MM.1S (cell line): ENCODE measurements at regions not wholly inside any gene's neighbourhood (a gene's known extent, or its start where the extent isn't known, plus 50 kb on each side); places are given as distances from the start of the nearest gene placed in this dataset.

ENCODE experiments used
- DNase-seq: peaks from one replicate; pipeline ENCODE4 v3.0.0-alpha.2; 2015
- H2AFZ ChIP-seq: fragments of 300-600 bp; sonication (generic); 2 replicates; pipeline ENCODE4 v1.6.0; 2016; ENCODE audit warnings: antibody characterized with exemption, low read length
- H3F3A ChIP-seq: fragments of 300-600 bp; sonication (generic); 2 replicates; pipeline ENCODE4 v1.6.1; 2016; ENCODE audit warnings: mild to moderate bottlenecking, antibody characterized with exemption, low read length, moderate library complexity, mixed read lengths; ENCODE audit not compliant: insufficient read depth
- H3K27ac ChIP-seq: fragments of 300-600 bp; sonication (generic); 2 replicates; pipeline ENCODE4 v1.5.1; 2016; ENCODE audit warnings: mild to moderate bottlenecking, low read length
- H3K27me3 ChIP-seq: fragments of 300-600 bp; sonication (generic); replicated peaks from 2 replicates; pipeline ENCODE4 v1.6.0; 2016; ENCODE audit warnings: low read length; ENCODE audit not compliant: insufficient read depth
- H3K36me3 ChIP-seq: fragments of 300-600 bp; sonication (generic); replicated peaks from 2 replicates; pipeline ENCODE4 v1.6.1; 2016; ENCODE audit warnings: mild to moderate bottlenecking, low read length, mixed read lengths; ENCODE audit not compliant: insufficient read depth
- H3K4me1 ChIP-seq: fragments of 300-600 bp; sonication (generic); 2 replicates; pipeline ENCODE4 v1.6.1; 2016; ENCODE audit warnings: low read length, mixed read lengths
- H3K4me2 ChIP-seq: fragments of 300-600 bp; sonication (generic); 2 replicates; pipeline ENCODE4 v1.6.0; 2016; ENCODE audit warnings: low read depth, low read length
- H3K4me3 ChIP-seq: fragments of 300-600 bp; sonication (generic); 2 replicates; pipeline ENCODE4 v1.5.1; 2016; ENCODE audit warnings: low read length, mixed read lengths
- H3K79me2 ChIP-seq: fragments of 300-600 bp; sonication (generic); 2 replicates; pipeline ENCODE4 v1.6.1; 2016; ENCODE audit warnings: mixed run types, low read length, mixed read lengths
- H3K9ac ChIP-seq: fragments of 300-600 bp; sonication (generic); 2 replicates; pipeline ENCODE4 v1.6.1; 2016; ENCODE audit warnings: low read length, mixed read lengths
- H3K9me2 ChIP-seq: fragments of 300-600 bp; sonication (generic); replicated peaks from 2 replicates; pipeline ENCODE4 v1.6.1; 2016; ENCODE audit warnings: mild to moderate bottlenecking, low read length, mixed read lengths; ENCODE audit not compliant: insufficient read depth
- H3K9me3 ChIP-seq: fragments of 300-600 bp; sonication (generic); replicated peaks from 2 replicates; pipeline ENCODE4 v1.6.1; 2016; ENCODE audit warnings: mild to moderate bottlenecking, low read length, mixed read lengths; ENCODE audit not compliant: insufficient read depth
- H4K20me1 ChIP-seq: fragments of 300-600 bp; sonication (generic); 2 replicates; pipeline ENCODE4 v1.6.1; 2016; ENCODE audit warnings: mild to moderate bottlenecking, low read length, moderate library complexity, mixed read lengths; ENCODE audit not compliant: insufficient read depth
- CTCF ChIP-seq: fragments of 300-600 bp; sonication (generic); IDR thresholded peaks from 2 replicates; pipeline ENCODE4 v1.5.1; 2016; ENCODE audit warnings: antibody characterized with exemption, low read length, mixed read lengths
- EZH2 ChIP-seq: fragments of 300-600 bp; sonication (generic); optimal IDR thresholded peaks from 2 replicates; pipeline ENCODE3; 2017; ENCODE audit warnings: low read depth, mild to moderate bottlenecking, antibody characterized with exemption, low read length, mixed read lengths
- EZH2phosphoT487 ChIP-seq: fragments of 300-600 bp; sonication (generic); IDR thresholded peaks from 2 replicates; pipeline ENCODE4 v1.6.1; 2018; ENCODE audit warnings: antibody characterized with exemption, low read length

- H3K79me2 ChIP-seq, result no peaks in the 10 kb centered on the region
These were observed 356.2 kb downstream of the RASEF start for GRCh38 chr9:82706786-82707185.

GRCh38 chr9:82716821-82717220, 346.1 kb downstream of the RASEF start:
- H3F3A ChIP-seq, result no peaks in the 10 kb centered on the region
- no peak overlapping the region for H3K4me2 ChIP-seq

More at GRCh38 chr9:82706786-82707185, 356.2 kb downstream of the RASEF start:
- no peaks in the 10 kb centered on the region for H4K20me1 ChIP-seq
- TF ChIP-seq EZH2phosphoT487, result no peak
- no peak for TF ChIP-seq CTCF
- TF ChIP-seq EZH2, result no peak
- no peak overlapping the region for H3K9ac ChIP-seq
- no peak overlapping the region for H3K4me2 ChIP-seq
- H2AFZ ChIP-seq, result no peak overlapping the region
- no peaks in the 10 kb centered on the region for H3K9me3 ChIP-seq
- no peak overlapping the region for H3K27ac ChIP-seq
- H3K27me3 ChIP-seq, result no peaks in the 10 kb centered on the region
- DNase-seq, result no peak
- no peaks in the 10 kb centered on the region for H3F3A ChIP-seq
- no peak overlapping the region for H3K4me3 ChIP-seq
- no peaks in the 10 kb centered on the region for H3K9me2 ChIP-seq
- H3K36me3 ChIP-seq, result no peaks in the 10 kb centered on the region
- no peaks in the 10 kb centered on the region for H3K4me1 ChIP-seq

GRCh38 chr9:82720515-82720914, 342.4 kb downstream of the RASEF start:
- Histone ChIP-seq H3K9ac (no peak overlapping the region), H3K4me3 (no peak overlapping the region), H3F3A (no peaks in the 10 kb centered on the region), H3K36me3 (no peaks in the 10 kb centered on the region), H3K27ac (no peak overlapping the region), H3K4me1 (no peaks in the 10 kb centered on the region), H4K20me1 (no peaks in the 10 kb centered on the region), H2AFZ (no peak overlapping the region), H3K4me2 (no peak overlapping the region), H3K79me2 (no peaks in the 10 kb centered on the region), H3K27me3 (no peaks in the 10 kb centered on the region), H3K9me3 (no peaks in the 10 kb centered on the region), H3K9me2 (no peaks in the 10 kb centered on the region)
- no peak for DNase-seq
- TF ChIP-seq CTCF (no peak), EZH2phosphoT487 (no peak), EZH2 (no peak)

More at GRCh38 chr9:82716821-82717220, 346.1 kb downstream of the RASEF start:
- no peak overlapping the region for H3K9ac ChIP-seq
- no peaks in the 10 kb centered on the region for H3K27me3 ChIP-seq
- no peaks in the 10 kb centered on the region for H3K4me1 ChIP-seq
- no peak overlapping the region for H3K27ac ChIP-seq
- H3K9me2 ChIP-seq, result no peaks in the 10 kb centered on the region
- no peak for DNase-seq
- H2AFZ ChIP-seq, result no peak overlapping the region
- no peaks in the 10 kb centered on the region for H3K79me2 ChIP-seq
- no peak for TF ChIP-seq EZH2
- TF ChIP-seq EZH2phosphoT487, result no peak
- TF ChIP-seq CTCF, result no peak
- no peak overlapping the region for H3K4me3 ChIP-seq
- H3K36me3 ChIP-seq, result no peaks in the 10 kb centered on the region
- H4K20me1 ChIP-seq, result no peaks in the 10 kb centered on the region
- H3K9me3 ChIP-seq, result no peaks in the 10 kb centered on the region
